ENCODE measurements at regions not wholly inside any gene's neighbourhood (a gene's known extent, or its start where the extent isn't known, plus 50 kb on each side); places are given as distances from the start of the nearest gene placed in this dataset.

- no peak for DNase-seq
Observed at GRCh38 chr7:41207141-41207540, 495.7 kb downstream of the INHBA start.

DNA sequence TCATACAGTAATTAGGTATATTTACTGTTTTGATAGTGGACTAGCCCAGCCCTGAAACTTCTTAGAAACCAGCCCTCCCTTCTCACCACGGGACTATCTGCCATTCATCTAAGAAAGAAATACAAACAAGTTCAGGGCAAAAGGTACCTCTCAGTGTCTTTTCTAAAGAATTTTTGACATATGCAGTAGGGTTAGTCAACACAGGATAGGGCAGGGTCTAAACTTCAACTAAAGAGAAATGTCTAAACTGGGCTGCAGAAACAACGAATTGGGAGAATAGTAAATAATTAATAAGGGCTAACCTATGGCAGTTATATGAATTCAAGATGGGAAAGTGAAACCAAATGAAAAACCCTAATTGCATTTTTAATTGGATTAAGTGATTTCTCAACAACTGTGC is 496.6 kb downstream of the INHBA start:
- no peak for DNase-seq

GRCh38 chr7:41205600-41205999 is 497.3 kb downstream of the INHBA start:
- DNase-seq, result no peak

DNA sequence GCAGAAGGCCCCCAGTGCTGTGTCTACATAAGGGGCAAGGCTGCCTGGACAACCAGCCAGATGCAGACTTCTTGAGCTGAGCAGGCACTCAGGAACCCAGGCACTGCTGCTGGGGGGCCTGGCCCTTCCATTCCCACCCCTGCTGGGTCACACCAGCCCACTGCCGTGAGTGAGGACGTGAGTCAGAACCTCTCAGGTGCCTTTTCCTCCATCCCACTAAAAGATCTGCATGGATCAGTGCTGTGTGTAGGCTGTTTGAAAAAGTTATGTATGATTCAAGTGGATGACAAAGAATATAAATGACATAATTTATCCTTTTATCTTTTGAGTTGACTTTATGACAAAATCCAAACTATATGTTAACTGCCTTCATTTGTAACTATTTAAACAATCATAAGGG is 499.3 kb downstream of the INHBA start:
- DNase-seq, result no peak

DNA sequence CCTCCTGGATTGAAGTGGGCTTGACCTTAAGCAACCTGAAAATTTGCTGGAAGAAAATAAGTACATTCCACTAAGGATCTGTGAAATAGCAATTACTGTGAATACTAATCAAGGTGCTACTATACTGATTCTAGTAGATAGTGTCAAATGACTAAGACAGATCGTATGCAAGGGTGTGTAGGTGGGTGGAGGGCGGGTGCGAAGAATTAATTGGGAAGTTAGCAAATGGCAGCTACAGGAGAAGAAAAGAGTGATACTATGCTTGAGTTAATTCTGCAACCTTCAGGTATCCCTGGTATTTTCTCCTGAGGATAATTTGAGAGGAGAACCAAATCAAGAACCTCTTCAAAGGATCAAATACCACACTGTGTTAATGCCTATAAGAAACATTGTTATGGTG is 501.9 kb downstream of the INHBA start:
- no peak for DNase-seq

GRCh38 chr7:41199136-41199535 is 503.8 kb downstream of the INHBA start:
- DNase-seq, result no peak

- DNase-seq, result no peak
Observed at GRCh38 chr7:41198502-41198901, 504.4 kb downstream of the INHBA start.

- DNase-seq, result no peak
Observed at GRCh38 chr7:41197769-41198168, 505.1 kb downstream of the INHBA start.

DNA sequence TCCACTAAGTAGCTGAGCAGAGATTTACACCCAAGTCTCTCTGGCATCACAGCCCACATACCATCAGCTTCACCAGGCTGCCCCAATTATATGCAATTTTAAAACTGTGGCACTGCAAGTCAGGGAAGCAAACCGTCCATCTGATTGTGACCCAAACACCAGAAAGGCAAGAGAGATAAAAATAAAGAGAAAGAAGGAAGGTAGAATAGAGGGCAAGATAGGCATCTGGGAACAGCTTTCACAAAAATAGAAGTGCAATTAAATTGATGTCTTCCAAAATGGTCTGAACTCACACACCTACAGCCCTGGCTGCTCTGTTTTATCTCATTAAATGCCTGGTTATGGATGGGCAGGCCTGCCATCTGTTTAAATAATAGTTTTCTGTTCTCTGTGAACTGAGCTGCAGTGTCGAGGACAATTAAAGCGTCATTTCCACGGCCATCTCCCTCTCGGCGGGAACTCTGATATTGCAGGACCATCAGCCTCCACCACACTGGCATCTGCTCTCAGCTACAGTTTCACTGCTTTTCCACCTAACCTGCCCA is 509.1 kb downstream of the INHBA start:
- peak; percentile 79 for DNase-seq

DNA sequence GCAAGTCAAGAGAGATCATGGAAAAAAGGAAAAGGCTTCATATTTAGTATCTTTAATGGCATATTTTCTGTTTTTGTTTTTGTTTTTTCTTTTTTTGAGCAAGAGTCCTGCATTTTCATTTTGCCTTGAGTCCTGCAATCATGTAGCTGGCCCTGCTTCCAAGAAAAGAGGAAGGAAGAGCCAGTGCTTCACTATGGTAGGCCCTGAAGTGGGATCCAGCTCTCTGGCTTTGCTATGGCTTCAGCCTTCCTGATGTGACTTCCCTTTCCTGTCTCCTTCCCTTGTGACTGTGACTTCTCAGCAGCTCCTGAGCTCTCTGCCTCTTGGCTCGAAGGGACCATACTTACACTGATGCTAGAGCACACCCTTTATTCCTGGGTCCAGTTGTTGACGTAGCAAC is 512.3 kb downstream of the INHBA start:
- DNase-seq, result no peak

- no peak for DNase-seq
Observed at GRCh38 chr7:41189866-41190265, 513.0 kb downstream of the INHBA start.

DNA sequence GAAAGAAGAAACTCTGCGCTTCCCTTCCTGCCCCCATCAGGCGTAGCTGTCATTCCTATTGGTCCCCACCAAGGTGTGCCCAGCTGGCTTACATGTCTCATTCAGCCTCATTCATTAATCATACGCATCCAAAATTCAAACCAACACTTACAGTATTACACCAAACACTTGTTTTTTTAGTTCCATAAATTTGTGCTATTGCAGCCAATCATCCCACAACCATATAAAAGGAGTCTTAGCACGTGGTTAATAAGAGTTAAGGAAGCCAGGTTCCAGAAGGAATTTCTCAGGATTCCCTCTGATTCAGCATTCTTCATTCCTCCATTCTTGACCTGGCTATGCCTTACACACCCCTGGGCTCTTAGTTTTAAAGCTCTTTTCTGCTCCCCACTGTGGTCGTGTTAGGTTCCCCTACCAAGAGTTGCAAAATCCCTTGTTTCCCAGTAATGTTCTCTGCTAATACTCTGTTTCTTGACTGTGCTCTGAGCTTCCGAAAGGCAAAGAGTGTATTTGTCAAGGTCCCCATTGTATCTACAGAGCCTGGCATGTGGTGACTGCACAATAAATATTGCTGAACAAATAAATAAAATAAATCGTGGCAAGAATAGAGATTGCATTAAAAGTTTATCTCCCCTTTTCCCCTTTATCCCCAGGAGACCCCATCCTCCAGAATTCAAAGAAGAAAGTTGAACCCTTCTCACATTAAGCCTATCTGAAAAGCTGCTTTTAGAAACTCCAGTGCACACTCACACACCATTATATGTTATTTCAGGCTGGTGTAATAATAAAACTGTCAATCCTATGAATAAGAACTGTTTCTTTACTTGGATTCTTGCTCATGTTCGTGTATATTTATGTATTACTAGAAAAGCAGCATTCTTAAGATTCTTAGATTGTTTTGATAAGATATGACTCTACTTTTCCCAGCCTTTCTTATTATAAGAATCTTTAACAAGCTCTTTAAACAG is 514.4 kb downstream of the INHBA start:
- no peak for DNase-seq

GRCh38 chr7:41187322-41187721 is 515.6 kb downstream of the INHBA start:
- no peak for DNase-seq

- no peak for DNase-seq
Observed at GRCh38 chr7:41185851-41186250, 517.0 kb downstream of the INHBA start.

DNA sequence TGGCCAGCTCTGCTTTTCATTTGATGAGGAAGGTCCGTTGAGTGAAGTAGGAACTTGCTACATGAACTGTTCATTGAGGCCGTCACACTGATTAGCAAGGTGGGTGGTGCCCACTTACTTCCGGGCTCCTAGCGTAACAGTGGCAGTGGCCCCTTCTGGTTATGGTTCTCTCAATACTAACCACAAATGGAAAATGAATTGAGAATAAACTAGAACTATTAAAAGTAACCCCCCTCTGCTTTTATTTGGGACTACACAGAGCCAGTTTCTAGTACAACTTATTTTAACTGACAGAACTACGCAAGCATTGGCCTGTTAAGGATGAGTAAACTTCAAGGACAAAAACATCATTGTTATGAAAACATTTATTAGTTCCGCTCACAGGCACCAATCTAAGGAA is 519.1 kb downstream of the INHBA start:
- no peak for DNase-seq

DNA sequence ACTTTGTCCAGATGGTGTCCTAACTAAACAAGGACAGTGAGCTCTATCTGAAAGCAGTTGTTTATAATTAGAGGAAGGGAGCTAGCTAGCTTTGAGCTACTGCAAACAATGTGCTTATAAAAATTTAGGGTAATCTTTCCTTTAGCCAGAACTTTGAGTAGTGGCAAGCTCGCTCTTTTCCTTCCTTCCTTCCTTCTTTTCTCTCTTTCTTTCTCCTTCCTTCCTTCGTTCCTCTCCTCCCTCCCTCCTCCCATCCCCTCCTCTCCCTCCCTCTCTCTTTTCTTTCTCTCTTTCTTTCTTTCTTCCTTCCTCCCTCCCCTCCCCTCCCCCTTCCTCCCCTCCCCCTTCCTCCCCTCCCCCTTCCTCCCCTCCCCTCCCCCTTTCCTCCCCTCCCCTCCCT is 520.1 kb downstream of the INHBA start:
- no peak for DNase-seq

- no peak for DNase-seq
Observed at GRCh38 chr7:41175435-41175834, 527.5 kb downstream of the INHBA start.

- no peak for DNase-seq
Observed at GRCh38 chr7:41174521-41174920, 528.4 kb downstream of the INHBA start.

DNA sequence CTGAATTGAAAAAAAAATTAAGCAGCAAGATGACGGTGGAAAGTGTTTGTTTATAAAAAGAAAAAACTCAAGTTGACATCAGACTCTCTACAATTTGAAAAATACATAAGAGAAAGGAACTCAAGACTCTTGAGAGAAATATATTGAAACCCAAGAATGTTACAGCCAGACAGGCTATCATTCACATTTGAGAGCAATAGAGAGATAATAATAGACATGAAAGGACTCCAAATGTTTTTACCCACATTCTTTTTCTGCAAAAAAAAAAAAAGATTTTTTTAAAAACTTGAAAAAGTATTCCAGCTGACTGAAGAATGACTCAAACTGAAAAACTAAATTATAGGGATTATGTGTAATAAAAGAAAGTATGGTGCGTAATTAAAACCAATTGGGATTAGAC is 532.4 kb downstream of the INHBA start:
- DNase-seq, result no peak

- no peak for DNase-seq
Observed at GRCh38 chr7:41169317-41169716, 533.6 kb downstream of the INHBA start.

DNA sequence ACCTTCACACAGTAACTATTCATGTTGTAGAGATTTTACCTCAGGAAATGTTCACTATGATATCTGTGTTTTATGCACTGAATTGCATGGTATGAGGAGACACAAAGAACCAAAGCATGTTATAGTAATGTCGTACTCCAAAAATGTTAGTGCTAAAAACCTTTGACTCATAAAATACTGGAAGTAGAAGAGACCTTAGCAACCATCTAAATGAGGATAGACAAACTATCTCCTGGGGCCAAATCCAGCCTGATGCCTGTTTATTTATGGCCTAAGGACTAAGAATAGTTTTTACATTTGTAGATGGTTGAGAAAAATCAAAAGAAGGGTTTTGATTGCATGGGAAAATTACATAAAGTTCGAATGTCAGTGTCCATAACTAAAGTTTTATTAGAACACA is 535.1 kb downstream of the INHBA start:
- DNase-seq, result no peak

DNA sequence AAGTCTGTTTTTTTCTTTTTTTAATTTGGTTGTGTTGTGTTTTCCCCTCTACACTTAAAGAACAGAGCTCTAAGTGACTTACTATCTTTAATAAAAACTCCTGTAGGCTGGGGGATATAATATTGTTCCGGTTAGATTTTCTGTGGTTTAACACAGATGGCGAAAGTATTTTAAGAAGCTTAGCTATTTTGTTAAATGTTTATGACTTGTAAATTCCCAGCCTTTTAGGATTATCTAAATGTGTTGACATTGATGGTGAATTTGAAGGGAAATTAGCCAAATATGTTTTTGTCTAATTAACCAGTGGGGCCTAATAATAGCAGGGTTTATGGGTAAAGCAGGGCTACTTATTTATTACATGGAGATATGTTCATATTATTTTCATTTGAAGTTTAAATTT is 538.5 kb downstream of the INHBA start:
- DNase-seq, result no peak

GRCh38 chr7:41163991-41164390 is 538.9 kb downstream of the INHBA start:
- no peak for DNase-seq

DNA sequence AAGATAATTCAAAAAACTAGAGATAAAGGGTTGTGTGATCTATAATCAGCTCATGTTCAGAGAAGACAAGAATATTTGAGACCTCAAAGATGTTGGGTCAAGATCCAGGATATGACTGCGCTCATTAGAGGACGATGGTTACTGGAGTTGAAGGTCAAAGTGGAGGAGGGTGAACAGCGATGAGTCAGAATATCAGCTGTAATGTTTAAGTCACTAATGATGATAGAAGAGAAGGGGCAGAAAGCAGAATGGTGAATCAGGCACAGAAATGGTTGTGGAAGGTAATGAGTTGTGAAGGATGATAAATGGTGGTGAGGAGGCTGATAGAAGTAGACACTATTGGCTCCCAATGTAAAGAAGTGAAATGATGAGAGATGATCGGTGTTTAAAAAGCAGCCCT is 540.3 kb downstream of the INHBA start:
- no peak for DNase-seq

All from NCI-H1694 (cell line).